HUES48 (cell line): ENCODE measurements at regions not wholly inside any gene's neighbourhood (a gene's known extent, or its start where the extent isn't known, plus 50 kb on each side); places are given as distances from the start of the nearest gene placed in this dataset.

ENCODE experiments used
- H3K27ac ChIP-seq: one replicate; pipeline ENCODE4 v1.7.0; 2013; ENCODE audit warnings: low read depth, low read length, inconsistent platforms
- H3K27me3 ChIP-seq: 2 replicates; pipeline ENCODE4 v1.6.1; 2013; ENCODE audit warnings: mild to moderate bottlenecking, low read length; ENCODE audit not compliant: control insufficient read depth, insufficient read depth
- H3K36me3 ChIP-seq: 2 replicates; pipeline ENCODE4 v1.6.1; 2013; ENCODE audit warnings: low read length; ENCODE audit not compliant: control insufficient read depth, insufficient read depth
- H3K4me1 ChIP-seq: 2 replicates; pipeline ENCODE4 v1.6.1; 2013; ENCODE audit warnings: mild to moderate bottlenecking, low read length; ENCODE audit not compliant: control insufficient read depth, insufficient read depth
- H3K4me3 ChIP-seq: 2 replicates; pipeline ENCODE4 v1.5.1; 2013; ENCODE audit warnings: mild to moderate bottlenecking, low read depth, low read length
- H3K9ac ChIP-seq: 2 replicates; pipeline ENCODE4 v1.6.1; 2013; ENCODE audit warnings: mild to moderate bottlenecking, low read depth, low read length, moderate library complexity
- H3K9me3 ChIP-seq: 2 replicates; pipeline ENCODE4 v1.6.1; 2013; ENCODE audit warnings: low read length; ENCODE audit not compliant: control insufficient read depth, insufficient read depth

- Histone ChIP-seq H3K36me3 (no peaks in the 10 kb centered on the region), H3K4me1 (no peaks in the 10 kb centered on the region), H3K27me3 (no peaks in the 10 kb centered on the region), H3K9me3 (no peaks in the 10 kb centered on the region), H3K9ac (no peak overlapping the region), H3K27ac (no peak overlapping the region), H3K4me3 (no peak overlapping the region)
Measured at GRCh38 chr3:116994351-116994879, 284.8 kb downstream of the TUSC7 start.

GRCh38 chr3:117003501-117003900, 293.9 kb downstream of the TUSC7 start:
- no peak overlapping the region for H3K9ac ChIP-seq
- no peaks in the 10 kb centered on the region for H3K36me3 ChIP-seq
- H3K4me1 ChIP-seq, result no peaks in the 10 kb centered on the region
- H3K4me3 ChIP-seq, result no peak overlapping the region
- H3K27me3 ChIP-seq, result no peaks in the 10 kb centered on the region
- H3K27ac ChIP-seq, result no peak overlapping the region
- no peaks in the 10 kb centered on the region for H3K9me3 ChIP-seq

- no peak overlapping the region for H3K4me3 ChIP-seq
- no peaks in the 10 kb centered on the region for H3K9me3 ChIP-seq
- H3K9ac ChIP-seq, result no peak overlapping the region
- H3K27me3 ChIP-seq, result no peaks in the 10 kb centered on the region
- no peaks in the 10 kb centered on the region for H3K4me1 ChIP-seq
- no peaks in the 10 kb centered on the region for H3K36me3 ChIP-seq
- no peak overlapping the region for H3K27ac ChIP-seq
Measured at GRCh38 chr3:117005274-117005673, 295.7 kb downstream of the TUSC7 start.

GRCh38 chr3:117005911-117006522, 296.4 kb downstream of the TUSC7 start:
- Histone ChIP-seq H3K27me3 (no peaks in the 10 kb centered on the region), H3K9ac (no peak overlapping the region), H3K27ac (no peak overlapping the region), H3K9me3 (no peaks in the 10 kb centered on the region), H3K36me3 (no peaks in the 10 kb centered on the region), H3K4me3 (no peak overlapping the region), H3K4me1 (no peaks in the 10 kb centered on the region)

GRCh38 chr3:117010318-117010717, 300.7 kb downstream of the TUSC7 start:
- H3K4me1 ChIP-seq, result no peaks in the 10 kb centered on the region
- no peak overlapping the region for H3K27ac ChIP-seq
- no peaks in the 10 kb centered on the region for H3K9me3 ChIP-seq
- no peak overlapping the region for H3K9ac ChIP-seq
- no peaks in the 10 kb centered on the region for H3K27me3 ChIP-seq
- no peak overlapping the region for H3K4me3 ChIP-seq
- H3K36me3 ChIP-seq, result no peaks in the 10 kb centered on the region

GRCh38 chr3:117011687-117012250, 302.2 kb downstream of the TUSC7 start:
- H3K27ac ChIP-seq, result no peak overlapping the region

GRCh38 chr3:117016378-117016777, 306.8 kb downstream of the TUSC7 start:
- Histone ChIP-seq H3K27me3 (no peaks in the 10 kb centered on the region), H3K9ac (no peak overlapping the region), H3K4me1 (peaks cover 21% of the 10 kb centered on the region), H3K27ac (no peak overlapping the region), H3K9me3 (no peaks in the 10 kb centered on the region), H3K4me3 (no peak overlapping the region), H3K36me3 (no peaks in the 10 kb centered on the region)

More at GRCh38 chr3:117011687-117012250, 302.2 kb downstream of the TUSC7 start:
- Histone ChIP-seq H3K4me1 (peaks cover 11% of the 10 kb centered on the region), H3K9me3 (no peaks in the 10 kb centered on the region), H3K4me3 (no peak overlapping the region), H3K9ac (no peak overlapping the region), H3K36me3 (no peaks in the 10 kb centered on the region), H3K27me3 (no peaks in the 10 kb centered on the region)

- no peaks in the 10 kb centered on the region for H3K9me3 ChIP-seq
- peaks cover 21% of the 10 kb centered on the region for H3K4me1 ChIP-seq
- no peaks in the 10 kb centered on the region for H3K27me3 ChIP-seq
- H3K9ac ChIP-seq, result no peak overlapping the region
- no peaks in the 10 kb centered on the region for H3K36me3 ChIP-seq
- no peak overlapping the region for H3K4me3 ChIP-seq
- H3K27ac ChIP-seq, result no peak overlapping the region
Measured at GRCh38 chr3:117017135-117017894, 307.7 kb downstream of the TUSC7 start.

GRCh38 chr3:117018655-117019054, 309.1 kb downstream of the TUSC7 start:
- Histone ChIP-seq H3K27ac (no peak overlapping the region), H3K27me3 (no peaks in the 10 kb centered on the region)

GRCh38 chr3:117019082-117019713, 309.6 kb downstream of the TUSC7 start:
- Histone ChIP-seq H3K9me3 (no peaks in the 10 kb centered on the region), H3K27me3 (no peaks in the 10 kb centered on the region), H3K9ac (no peak overlapping the region), H3K4me1 (peaks cover 21% of the 10 kb centered on the region), H3K4me3 (no peak overlapping the region), H3K27ac (no peak overlapping the region), H3K36me3 (no peaks in the 10 kb centered on the region)

More at GRCh38 chr3:117018655-117019054, 309.1 kb downstream of the TUSC7 start:
- Histone ChIP-seq H3K9me3 (no peaks in the 10 kb centered on the region), H3K4me1 (peaks cover 21% of the 10 kb centered on the region), H3K36me3 (no peaks in the 10 kb centered on the region), H3K9ac (no peak overlapping the region), H3K4me3 (no peak overlapping the region)
